Thyroid gland (tissue), 4 donors: ENCODE measurements at regions not wholly inside any gene's neighbourhood (a gene's known extent, or its start where the extent isn't known, plus 50 kb on each side); places are given as distances from the start of the nearest gene placed in this dataset.

Experiments
- DNase-seq, 2 donors: peaks; one replicate each; pipeline ENCODE4 v3.0.0-alpha.2; 2019
- H3K27ac ChIP-seq, 3 donors: fragments of 200-600 bp; sonication (generic); 1 replicate in 2 of 3; 2 replicates in 1 of 3; pipeline ENCODE4 v1.5.1; 2016 to 2019; ENCODE audit warnings: mild to moderate bottlenecking in 1 of 3, moderate library complexity in 1 of 3
- H3K27me3 ChIP-seq: fragments of 200-600 bp; sonication (generic); one replicate; pipeline ENCODE4 v1.5.1; 2019
- H3K36me3 ChIP-seq, 2 donors: fragments of 200-600 bp; sonication (generic); one replicate each; pipeline ENCODE4 v1.5.1; 2016 to 2019
- H3K4me1 ChIP-seq, 2 donors: fragments of 200-600 bp; sonication (generic); one replicate each; pipeline ENCODE4 v1.5.1; 2017 to 2019
- H3K4me3 ChIP-seq, 3 donors: fragments of 200-600 bp; sonication (generic); replicated peaks in 1 of 3; 1 replicate in 2 of 3; 2 replicates in 1 of 3; pipeline ENCODE4 v1.5.1; 2016; ENCODE audit warnings: mild to moderate bottlenecking in 1 of 3
- H3K9me3 ChIP-seq: fragments of 200-600 bp; sonication (generic); one replicate; pipeline ENCODE4 v1.5.1; 2017
- POLR2A ChIP-seq, 2 donors: fragments of 450-650 bp; IDR thresholded peaks; one replicate each; pipeline ENCODE4 v1.6.1; 2017; ENCODE audit warnings: antibody characterized with exemption in 2 of 2, mild to moderate bottlenecking in 2 of 2, moderate library complexity in 1 of 2
- WGBS, 2 donors: methylation state at CpG; one replicate each; pipeline ENCODE4 v1.1.5; 2017; 5-methylcytosine and 5-hydroxymethylcytosine counted together
- intact Hi-C: fragments of 100-400 bp; cut with DNase I; formaldehyde crosslinking; loops from one replicate; pipeline ENCODE4 v1.15.1; 2023
- TF ChIP-seq, protein P1 (sequence below), 6 experiments: fragments of 200-600 bp in 3 of 6; fragments of 450-650 bp in 3 of 6; sonication (generic) in 3 of 6; IDR thresholded peaks; one replicate each; pipeline ENCODE4 v1.5.1; 2016 to 2019; ENCODE audit warnings: antibody characterized with exemption in 6 of 6, mild to moderate bottlenecking in 2 of 6, inconsistent platforms in 1 of 6, moderate library complexity in 1 of 6

DNA sequence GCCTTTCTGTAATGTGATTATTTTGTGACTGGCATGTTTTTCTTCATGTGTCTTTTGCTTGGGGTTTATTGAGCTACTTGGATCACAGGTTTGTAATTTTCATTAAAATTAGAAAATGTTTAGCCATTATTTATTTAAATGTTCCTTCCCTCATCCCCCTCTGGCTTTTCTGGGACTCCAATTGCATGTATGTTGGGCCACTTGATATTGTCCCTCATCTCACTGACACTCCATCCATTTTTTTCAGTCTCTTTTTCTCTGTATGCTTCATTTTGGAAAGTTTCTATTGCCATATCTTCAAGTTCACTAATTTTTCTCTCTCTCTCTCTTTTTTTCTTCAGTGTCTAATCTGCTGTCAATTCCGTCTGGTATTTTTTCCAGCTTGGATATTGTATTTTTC is 390.1 kb downstream of the PRDM2 start:
- no peak for TF ChIP-seq POLR2A (IDR thresholded peaks at IDR 0.05)
- TF ChIP-seq, protein P1, sequence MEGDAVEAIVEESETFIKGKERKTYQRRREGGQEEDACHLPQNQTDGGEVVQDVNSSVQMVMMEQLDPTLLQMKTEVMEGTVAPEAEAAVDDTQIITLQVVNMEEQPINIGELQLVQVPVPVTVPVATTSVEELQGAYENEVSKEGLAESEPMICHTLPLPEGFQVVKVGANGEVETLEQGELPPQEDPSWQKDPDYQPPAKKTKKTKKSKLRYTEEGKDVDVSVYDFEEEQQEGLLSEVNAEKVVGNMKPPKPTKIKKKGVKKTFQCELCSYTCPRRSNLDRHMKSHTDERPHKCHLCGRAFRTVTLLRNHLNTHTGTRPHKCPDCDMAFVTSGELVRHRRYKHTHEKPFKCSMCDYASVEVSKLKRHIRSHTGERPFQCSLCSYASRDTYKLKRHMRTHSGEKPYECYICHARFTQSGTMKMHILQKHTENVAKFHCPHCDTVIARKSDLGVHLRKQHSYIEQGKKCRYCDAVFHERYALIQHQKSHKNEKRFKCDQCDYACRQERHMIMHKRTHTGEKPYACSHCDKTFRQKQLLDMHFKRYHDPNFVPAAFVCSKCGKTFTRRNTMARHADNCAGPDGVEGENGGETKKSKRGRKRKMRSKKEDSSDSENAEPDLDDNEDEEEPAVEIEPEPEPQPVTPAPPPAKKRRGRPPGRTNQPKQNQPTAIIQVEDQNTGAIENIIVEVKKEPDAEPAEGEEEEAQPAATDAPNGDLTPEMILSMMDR (IDR thresholded peaks at IDR 0.05), result no peak
- 90 to 94% methylated on average over 1 of the region's 1 CpG for WGBS, 2 donors
- DNase-seq, result no peak
- Histone ChIP-seq H3K36me3 (no peaks in the 10 kb centered on the region), H3K27ac (no peak overlapping the region), H3K9me3 (no peaks in the 10 kb centered on the region), H3K27me3 (no peaks in the 10 kb centered on the region), H3K4me3 (no peak overlapping the region), H3K4me1 (no peaks in the 10 kb centered on the region)
- intact Hi-C loops, result no loop called here

DNA sequence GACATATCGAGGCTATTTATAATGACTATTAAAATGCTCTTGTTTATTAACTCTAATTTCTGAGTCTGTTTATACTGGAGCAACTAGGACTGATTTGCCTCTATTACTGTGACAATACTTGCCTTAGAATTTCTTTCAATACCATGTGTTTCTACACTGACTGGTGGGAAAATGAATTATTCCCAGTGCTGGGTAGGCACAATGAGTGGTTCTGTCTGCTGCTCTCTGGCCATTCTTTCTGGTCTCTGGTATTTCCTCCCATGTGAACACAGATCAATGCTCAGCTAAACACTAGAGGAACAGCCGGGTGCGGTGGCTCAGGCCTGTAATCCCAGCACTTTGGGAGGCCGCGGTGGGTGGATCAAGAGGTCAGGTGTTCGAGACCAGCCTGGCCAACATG is 390.5 kb downstream of the PRDM2 start:
- H3K27me3 ChIP-seq, result no peaks in the 10 kb centered on the region
- WGBS, 2 donors, result 95 to 98% methylated on average over 6 of the region's 6 CpGs
- intact Hi-C loops, result no loop called here
- no peaks in the 10 kb centered on the region for H3K36me3 ChIP-seq
- H3K4me1 ChIP-seq, result no peaks in the 10 kb centered on the region
- no peaks in the 10 kb centered on the region for H3K9me3 ChIP-seq
- no peak overlapping the region for H3K4me3 ChIP-seq
- TF ChIP-seq, protein P1 (IDR thresholded peaks at IDR 0.05), result no peak
- TF ChIP-seq POLR2A (IDR thresholded peaks at IDR 0.05), result no peak
- DNase-seq, result no peak
- H3K27ac ChIP-seq, result no peak overlapping the region

DNA sequence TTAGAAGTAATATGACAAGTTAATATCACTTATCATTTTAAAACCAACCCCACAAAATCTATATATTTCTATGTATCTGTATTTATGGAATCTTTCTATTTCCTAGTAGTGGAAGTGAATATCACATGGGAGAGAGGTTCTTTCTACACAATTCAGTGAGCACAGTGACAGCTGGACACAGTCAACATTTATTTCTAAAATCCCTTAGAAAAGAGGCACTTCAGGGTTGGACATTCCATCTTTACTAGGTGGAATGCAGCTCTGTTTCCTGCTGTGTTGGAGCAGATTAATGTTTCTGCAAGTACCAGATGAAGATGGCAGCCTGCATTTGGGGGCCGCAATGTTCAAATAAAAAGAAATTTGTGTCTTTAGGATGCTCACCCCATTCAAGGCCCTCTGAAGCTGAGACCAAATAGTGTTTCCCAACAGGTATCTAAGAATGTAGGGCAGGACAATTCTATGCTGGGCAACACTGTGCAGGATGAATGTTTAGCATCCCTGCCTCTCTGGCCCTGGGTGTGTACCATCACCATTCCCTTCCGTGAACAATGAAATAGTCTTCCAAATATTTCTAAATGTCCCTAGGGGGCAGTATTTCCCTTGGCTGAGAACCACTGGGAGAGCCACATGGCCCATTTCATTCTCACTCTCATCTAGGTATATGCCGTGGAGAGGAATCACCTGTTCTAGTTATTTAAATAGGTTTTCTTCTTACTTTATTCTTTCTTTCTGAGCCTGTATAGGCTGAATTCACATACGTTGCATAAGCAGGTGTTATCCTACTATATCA is 394.8 kb downstream of the PRDM2 start:
- TF ChIP-seq, protein P1 (IDR thresholded peaks at IDR 0.05), result peak in 3 of 6 experiments; percentile 37 to 46 (median 43)
- no peak for TF ChIP-seq POLR2A (IDR thresholded peaks at IDR 0.05)
- intact Hi-C loops, result no loop called here
- Histone ChIP-seq H3K9me3 (no peaks in the 10 kb centered on the region), H3K27ac (no peak overlapping the region), H3K4me1 (no peaks in the 10 kb centered on the region), H3K36me3 (no peaks in the 10 kb centered on the region), H3K27me3 (no peaks in the 10 kb centered on the region), H3K4me3 (no peak overlapping the region)
- DNase-seq, result no peak
- WGBS, 2 donors, result 70 to 78% methylated on average over 4 of the region's 4 CpGs

DNA sequence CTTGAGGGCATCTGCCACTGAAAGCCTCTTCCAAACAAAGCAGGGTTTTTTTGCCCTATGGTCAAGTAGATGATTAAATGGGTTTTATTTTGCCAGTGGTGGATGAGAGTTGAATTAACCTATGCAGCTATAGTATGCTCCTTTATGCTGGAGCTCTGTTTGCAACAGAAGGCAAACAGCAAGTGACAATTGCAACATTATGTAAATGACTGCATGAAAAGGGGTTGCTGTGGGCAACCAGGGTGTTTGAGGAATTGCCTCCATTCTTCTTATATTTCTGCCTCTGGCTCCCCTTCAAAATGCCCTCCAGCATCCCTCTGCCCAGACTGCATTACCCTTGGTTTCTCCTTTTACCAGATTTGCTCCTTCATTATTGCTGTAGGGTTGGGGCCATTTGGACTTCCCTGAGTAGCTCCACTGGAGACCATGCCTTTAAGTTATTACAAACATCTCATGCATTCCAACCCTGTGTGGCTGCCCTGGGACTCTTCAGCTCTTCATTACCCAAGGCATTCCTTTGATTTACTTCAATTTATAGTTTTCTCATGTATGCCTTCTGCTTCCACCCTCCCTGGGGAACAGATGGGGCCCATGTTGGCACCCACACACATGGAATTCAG is 398.4 kb downstream of the PRDM2 start:
- Histone ChIP-seq H3K4me3 (no peak overlapping the region), H3K9me3 (no peaks in the 10 kb centered on the region), H3K4me1 (no peaks in the 10 kb centered on the region), H3K36me3 (no peaks in the 10 kb centered on the region), H3K27me3 (no peaks in the 10 kb centered on the region), H3K27ac (no peak overlapping the region)
- intact Hi-C loops, result no loop called here
- no peak for DNase-seq
- TF ChIP-seq, protein P1 (IDR thresholded peaks at IDR 0.05), result no peak
- TF ChIP-seq POLR2A (IDR thresholded peaks at IDR 0.05), result no peak

DNA sequence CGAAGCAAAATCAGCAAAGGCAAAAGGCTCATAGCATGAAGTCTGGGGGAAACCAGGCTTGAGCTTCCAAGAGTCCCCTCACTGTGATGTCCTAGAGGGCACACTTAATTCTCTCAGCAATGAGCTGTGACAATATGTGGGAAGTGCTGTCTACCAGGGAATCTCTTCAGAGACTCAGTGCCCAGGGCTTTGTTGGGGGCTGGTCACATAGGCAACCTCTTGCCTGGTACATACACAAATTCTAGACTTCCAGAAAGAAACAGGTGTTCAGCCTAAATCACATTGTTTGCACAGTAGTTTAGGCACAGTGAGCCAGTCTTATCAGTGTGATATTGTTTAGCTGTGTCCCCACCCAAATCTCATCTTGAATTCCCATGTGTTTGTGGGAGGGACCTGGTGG is 400.5 kb downstream of the PRDM2 start:
- no peaks in the 10 kb centered on the region for H3K36me3 ChIP-seq
- no peaks in the 10 kb centered on the region for H3K4me1 ChIP-seq
- no peak for TF ChIP-seq POLR2A (IDR thresholded peaks at IDR 0.05)
- TF ChIP-seq, protein P1 (IDR thresholded peaks at IDR 0.05), result no peak
- H3K27me3 ChIP-seq, result no peaks in the 10 kb centered on the region
- no peak overlapping the region for H3K4me3 ChIP-seq
- 92 to 100% methylated on average over 1 of the region's 1 CpG for WGBS, 2 donors
- H3K9me3 ChIP-seq, result no peaks in the 10 kb centered on the region
- DNase-seq, result no peak
- no peak overlapping the region for H3K27ac ChIP-seq
- intact Hi-C loops, result no loop called here
